HEK293 (cell line): ENCODE measurements at regions not wholly inside any gene's neighbourhood (a gene's known extent, or its start where the extent isn't known, plus 50 kb on each side); places are given as distances from the start of the nearest gene placed in this dataset.

ENCODE experiments used
- CTCF ChIA-PET: fragments of 350-600 bp; formaldehyde crosslinking; extraction: SDS; loops from one replicate; lab custom pipeline; 2021; ENCODE audit warnings: antibody characterized with exemption; lab: Yijun Ruan, JAX
- POLR2A ChIA-PET: fragments of 300-600 bp; formaldehyde crosslinking; extraction: SDS; loops from one replicate; lab custom pipeline; 2020; ENCODE audit warnings: antibody characterized with exemption, inconsistent platforms; lab: Yijun Ruan, JAX
- H3K27ac ChIP-seq: fragments of 200-500 bp; sonication (Bioruptor generic); 2 replicates; pipeline ENCODE4 v1.5.1; 2014; ENCODE audit warnings: low read depth, low read length, control low read depth, inconsistent platforms; ENCODE audit errors: extremely low read depth
- H3K36me3 ChIP-seq, 2 experiments: fragments of 200-500 bp in 1 of 2; sonication (Bioruptor generic) in 1 of 2; 1 replicate in 1 of 2; 2 replicates in 1 of 2; pipeline ENCODE4 v1.5.1; 2014 to 2017; ENCODE audit warnings: inconsistent platforms in 2 of 2, low read length in 2 of 2; ENCODE audit not compliant: control insufficient read depth in 2 of 2, insufficient read depth in 1 of 2
- H3K4me1 ChIP-seq: fragments of 200-500 bp; sonication (Bioruptor generic); 2 replicates; pipeline ENCODE4 v1.5.1; 2014; ENCODE audit warnings: mild to moderate bottlenecking, low read length, inconsistent platforms; ENCODE audit not compliant: control insufficient read depth, insufficient read depth
- H3K4me3 ChIP-seq: 2 replicates; pipeline ENCODE4 v1.5.1; 2011; ENCODE audit warnings: low read depth, mild to moderate bottlenecking, control low read depth, low read length, moderate library complexity
- H3K9me3 ChIP-seq: fragments of 200-500 bp; sonication (Bioruptor generic); 2 replicates; pipeline ENCODE4 v1.5.1; 2014; ENCODE audit warnings: low read depth, low read length, inconsistent platforms; ENCODE audit not compliant: control insufficient read depth, insufficient read depth
- BCL11A ChIP-seq: fragments of 450-650 bp; formaldehyde crosslinking; IDR thresholded peaks from 2 replicates; pipeline ENCODE4 v1.5.1; 2016; ENCODE audit warnings: low read depth, missing biosample characterization, missing genetic modification characterization
- GLI2 ChIP-seq: fragments of 450-650 bp; formaldehyde crosslinking; IDR thresholded peaks from 2 replicates; pipeline ENCODE4; 2017; ENCODE audit warnings: missing biosample characterization, missing genetic modification characterization, low read depth, borderline replicate concordance
- GLI4 ChIP-seq: fragments of 450-650 bp; formaldehyde crosslinking; IDR thresholded peaks from 2 replicates; pipeline ENCODE4 v1.5.1; 2016; ENCODE audit warnings: missing biosample characterization, missing genetic modification characterization
- GLIS1 ChIP-seq: fragments of 450-650 bp; formaldehyde crosslinking; IDR thresholded peaks from 2 replicates; pipeline ENCODE4 v1.5.1; 2016; ENCODE audit warnings: missing biosample characterization, missing genetic modification characterization
- KLF1 ChIP-seq: fragments of 450-650 bp; formaldehyde crosslinking; IDR thresholded peaks from 2 replicates; pipeline ENCODE4 v1.5.1; 2016; ENCODE audit warnings: missing biosample characterization, missing genetic modification characterization
- ZBTB20 ChIP-seq: fragments of 450-650 bp; formaldehyde crosslinking; IDR thresholded peaks from 2 replicates; pipeline ENCODE4 v1.5.1; 2016; ENCODE audit warnings: missing biosample characterization, missing genetic modification characterization
- ZBTB7A ChIP-seq: fragments of 450-650 bp; formaldehyde crosslinking; IDR thresholded peaks from 2 replicates; pipeline ENCODE4 v1.5.1; 2016; ENCODE audit warnings: low read depth, missing biosample characterization, missing genetic modification characterization
- ZNF112 ChIP-seq: fragments of 450-650 bp; formaldehyde crosslinking; IDR thresholded peaks from 2 replicates; pipeline ENCODE4 v1.5.0; 2017; ENCODE audit warnings: missing biosample characterization, missing genetic modification characterization
- ZNF169 ChIP-seq: fragments of 450-650 bp; formaldehyde crosslinking; IDR thresholded peaks from 2 replicates; pipeline ENCODE4 v1.5.1; 2016; ENCODE audit warnings: missing biosample characterization, missing genetic modification characterization
- ZNF274 ChIP-seq, 2 experiments: fragments of 200-500 bp in 1 of 2; fragments of 450-650 bp in 1 of 2; sonication (Bioruptor generic) in 1 of 2; formaldehyde crosslinking in 1 of 2; IDR thresholded peaks; 2 replicates each; pipeline versions ENCODE4 v1.5.1 to v1.6.1; 2014 to 2016; ENCODE audit warnings: borderline replicate concordance in 1 of 2, inconsistent platforms in 1 of 2, low read length in 1 of 2, missing biosample characterization in 1 of 2, missing genetic modification characterization in 1 of 2
- ZNF335 ChIP-seq: fragments of 450-650 bp; formaldehyde crosslinking; conservative IDR thresholded peaks from 2 replicates; pipeline ENCODE4 v1.5.1; 2016; ENCODE audit warnings: missing biosample characterization, missing genetic modification characterization
- ZNF366 ChIP-seq: fragments of 450-650 bp; formaldehyde crosslinking; conservative IDR thresholded peaks from 2 replicates; pipeline ENCODE4 v1.5.1; 2016; ENCODE audit warnings: missing biosample characterization, missing genetic modification characterization
- ZNF37A ChIP-seq: fragments of 450-650 bp; IDR thresholded peaks from 2 replicates; pipeline ENCODE4 v1.5.1; 2018; ENCODE audit warnings: missing biosample characterization, missing genetic modification characterization
- ZNF398 ChIP-seq: fragments of 450-650 bp; formaldehyde crosslinking; IDR thresholded peaks from 2 replicates; pipeline ENCODE4 v1.5.1; 2017; ENCODE audit warnings: missing biosample characterization, missing genetic modification characterization
- ZNF423 ChIP-seq: fragments of 450-650 bp; formaldehyde crosslinking; IDR thresholded peaks from 2 replicates; pipeline ENCODE4 v1.5.1; 2016; ENCODE audit warnings: missing biosample characterization, missing genetic modification characterization
- ZNF529 ChIP-seq: fragments of 450-650 bp; formaldehyde crosslinking; IDR thresholded peaks from 2 replicates; pipeline ENCODE4 v1.5.1; 2017; ENCODE audit warnings: missing genetic modification characterization, missing biosample characterization; ENCODE audit not compliant: insufficient replicate concordance
- ZNF530 ChIP-seq: fragments of 450-650 bp; formaldehyde crosslinking; IDR thresholded peaks from 2 replicates; pipeline ENCODE4 v1.5.1; 2016; ENCODE audit warnings: low read depth, missing biosample characterization, missing genetic modification characterization
- ZNF610 ChIP-seq: fragments of 450-650 bp; formaldehyde crosslinking; IDR thresholded peaks from 2 replicates; pipeline ENCODE4 v1.5.1; 2016; ENCODE audit warnings: missing biosample characterization, missing genetic modification characterization, borderline replicate concordance
- ZNF654 ChIP-seq: fragments of 450-650 bp; formaldehyde crosslinking; IDR thresholded peaks from 2 replicates; pipeline ENCODE4 v1.5.1; 2016; ENCODE audit warnings: low read depth, missing biosample characterization, missing genetic modification characterization
- ZNF701 ChIP-seq: fragments of 450-650 bp; formaldehyde crosslinking; IDR thresholded peaks from 2 replicates; pipeline ENCODE4 v1.5.1; 2016; ENCODE audit warnings: missing biosample characterization, missing genetic modification characterization
- ZNF768 ChIP-seq: fragments of 450-650 bp; formaldehyde crosslinking; IDR thresholded peaks from 2 replicates; pipeline ENCODE4 v1.5.1; 2018; ENCODE audit warnings: missing biosample characterization, mild to moderate bottlenecking, missing genetic modification characterization
- ZNF843 ChIP-seq: fragments of 450-650 bp; formaldehyde crosslinking; IDR thresholded peaks from 2 replicates; pipeline ENCODE4 v1.5.1; 2016; ENCODE audit warnings: missing biosample characterization, missing genetic modification characterization
- ZSCAN16 ChIP-seq: fragments of 450-650 bp; formaldehyde crosslinking; IDR thresholded peaks from 2 replicates; pipeline ENCODE4 v1.5.1; 2016; ENCODE audit warnings: missing biosample characterization, missing genetic modification characterization
- ZSCAN30 ChIP-seq: fragments of 450-650 bp; IDR thresholded peaks from 2 replicates; pipeline ENCODE4 v1.5.1; 2018; ENCODE audit warnings: missing biosample characterization, mild to moderate bottlenecking, missing genetic modification characterization, moderate library complexity

GRCh38 chr3:68172039-68172438 lies 517.6 kb upstream of the SUCLG2 start:
- Histone ChIP-seq H3K4me1 (no peaks in the 10 kb centered on the region), H3K4me3 (no peak overlapping the region), H3K36me3 (no peaks in the 10 kb centered on the region), H3K9me3 (no peaks in the 10 kb centered on the region), H3K27ac (no peak overlapping the region)
- no peak for TF ChIP-seq ZNF530 (tag by site-specific recombination)
- TF ChIP-seq ZBTB7A, result no peak
- TF ChIP-seq ZNF843 (tag by site-specific recombination), result no peak
- no peak for TF ChIP-seq ZBTB20 (tag by site-specific recombination)
- no peak for TF ChIP-seq ZNF423
- TF ChIP-seq GLI2 (tag by site-specific recombination), result no peak
- TF ChIP-seq ZNF610, result no peak
- POLR2A ChIA-PET, result no interaction called here
- CTCF ChIA-PET, result no interaction called here

- H3K27ac ChIP-seq, result no peak overlapping the region
- POLR2A ChIA-PET, result no interaction called here
- TF ChIP-seq ZNF398, result no peak
- no peak for TF ChIP-seq ZNF366 (tag by site-specific recombination)
- no peak for TF ChIP-seq GLI4
- TF ChIP-seq ZNF529, result no peak
- no peaks in the 10 kb centered on the region for H3K9me3 ChIP-seq
- no peaks in the 10 kb centered on the region for H3K4me1 ChIP-seq
- H3K4me3 ChIP-seq, result no peak overlapping the region
- CTCF ChIA-PET, result no interaction called here
- H3K36me3 ChIP-seq, result no peaks in the 10 kb centered on the region
Observed at GRCh38 chr3:68163968-68164367, 509.6 kb upstream of the SUCLG2 start.

DNA sequence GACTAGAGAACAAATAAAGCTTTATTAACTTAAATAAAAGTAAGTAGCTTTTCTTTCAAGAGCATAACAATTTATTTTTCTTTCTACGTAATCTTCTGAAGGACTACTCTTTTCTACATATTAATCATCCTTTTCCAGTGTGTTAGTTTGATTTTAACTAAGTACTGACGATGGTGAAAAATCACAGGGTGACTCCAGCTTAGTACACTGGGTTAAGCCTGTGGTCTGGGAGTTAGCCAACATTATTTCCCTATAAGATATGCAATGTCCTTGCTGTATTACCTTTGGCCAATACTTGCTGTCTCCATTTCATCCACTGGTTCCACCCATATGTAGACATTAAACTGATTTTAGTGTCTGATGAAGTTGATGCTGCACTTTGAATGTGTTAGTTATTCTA lies 508.6 kb upstream of the SUCLG2 start:
- Histone ChIP-seq H3K9me3 (no peaks in the 10 kb centered on the region), H3K4me1 (no peaks in the 10 kb centered on the region), H3K4me3 (no peak overlapping the region), H3K36me3 (no peaks in the 10 kb centered on the region), H3K27ac (no peak overlapping the region)
- POLR2A ChIA-PET, result no interaction called here
- no peak for TF ChIP-seq ZNF768 (tag by site-specific recombination)
- no peak for TF ChIP-seq ZSCAN30 (tag by site-specific recombination)
- TF ChIP-seq ZNF169 (tag by site-specific recombination), result no peak
- TF ChIP-seq ZNF654 (tag by site-specific recombination), result no peak
- no peak for TF ChIP-seq BCL11A
- TF ChIP-seq GLIS1 (tag by site-specific recombination), result no peak
- no peak for TF ChIP-seq ZNF701 (tag by site-specific recombination)
- no peak for TF ChIP-seq ZNF37A (tag by site-specific recombination)
- TF ChIP-seq KLF1, result no peak
- no peak for TF ChIP-seq ZNF112 (tag by site-specific recombination)
- no peak for TF ChIP-seq ZSCAN16 (tag by site-specific recombination)
- no peak for TF ChIP-seq ZNF335 (tag by site-specific recombination)
- TF ChIP-seq ZNF274 (IDR thresholded peaks at IDR 0.05; ENCODE audit: low read length), result no peak
- no peak for TF ChIP-seq ZNF274 (tag by site-specific recombination; IDR thresholded peaks at IDR 0.05; ENCODE audit: borderline replicate concordance)
- CTCF ChIA-PET, result interaction anchor here (0.6 kb wide), 1 partner anchor 1751 kb away, joined by 3 read pairs; no protein-coding TSS in a partner anchor
